ENCODE measurements at regions not wholly inside any gene's neighbourhood (a gene's known extent, or its start where the extent isn't known, plus 50 kb on each side); places are given as distances from the start of the nearest gene placed in this dataset.
"Not testable (repeated sequence)": the region's sequence is repeated elsewhere in the genome, so short reads cannot be mapped to it uniquely, and the experiment has no call there.

GRCh38 chr21:25531538-25532250, 75.6 kb downstream of the MRPL39 start:
- DNase-seq = not testable (repeated sequence)

GRCh38 chr21:25528515-25528914, 78.8 kb downstream of the MRPL39 start:
- no peak for DNase-seq

GRCh38 chr21:25518491-25518911, 88.8 kb downstream of the MRPL39 start:
- DNase-seq = no peak

- no peak for DNase-seq
Observed at GRCh38 chr21:25515484-25516405, 91.5 kb downstream of the MRPL39 start.

- no peak for DNase-seq
Observed at GRCh38 chr21:25513810-25514209, 93.5 kb downstream of the MRPL39 start.

GRCh38 chr21:25512095-25513081, 94.9 kb downstream of the MRPL39 start:
- no peak for DNase-seq

- DNase-seq = no peak
Observed at GRCh38 chr21:25509862-25510261, 97.4 kb downstream of the MRPL39 start.

GRCh38 chr21:25508364-25508763, 98.9 kb downstream of the MRPL39 start:
- DNase-seq = no peak

- DNase-seq = no peak
Observed at GRCh38 chr21:25507522-25507921, 99.8 kb downstream of the MRPL39 start.

GRCh38 chr21:25506887-25507286, 100.4 kb downstream of the MRPL39 start:
- no peak for DNase-seq

GRCh38 chr21:25506261-25506660, 101.0 kb downstream of the MRPL39 start:
- no peak for DNase-seq

- no peak for DNase-seq
Observed at GRCh38 chr21:25503981-25504380, 103.3 kb downstream of the MRPL39 start.

GRCh38 chr21:25501996-25502665, 105.2 kb downstream of the MRPL39 start:
- DNase-seq = no peak

GRCh38 chr21:25501462-25501861, 105.8 kb downstream of the MRPL39 start:
- DNase-seq = no peak

GRCh38 chr21:25500598-25500997, 106.7 kb downstream of the MRPL39 start:
- no peak for DNase-seq

GRCh38 chr21:25496825-25497482, 110.3 kb downstream of the MRPL39 start:
- no peak for DNase-seq

GRCh38 chr21:25494804-25495203, 112.5 kb downstream of the MRPL39 start:
- no peak for DNase-seq

GRCh38 chr21:25493722-25494121, 113.6 kb downstream of the MRPL39 start:
- no peak for DNase-seq

- DNase-seq = no peak
Observed at GRCh38 chr21:25491267-25491666, 116.0 kb downstream of the MRPL39 start.

GRCh38 chr21:25490742-25491141, 116.5 kb downstream of the MRPL39 start:
- no peak for DNase-seq

GRCh38 chr21:25489673-25490072, 117.6 kb downstream of the MRPL39 start:
- DNase-seq = no peak

Data from right hindlimb (tissue), 1 donor.